GM19023 (cell line): ENCODE measurements at regions not wholly inside any gene's neighbourhood (a gene's known extent, or its start where the extent isn't known, plus 50 kb on each side); places are given as distances from the start of the nearest gene placed in this dataset.
"Not testable (repeated sequence)": the region's sequence is repeated elsewhere in the genome, so short reads cannot be mapped to it uniquely, and the experiment has no call there.

Source experiments
- ATAC-seq: cut with Tn5 transposase; IDR thresholded peaks from one replicate; pipeline ENCODE4 v1.9.1; 2021; ENCODE audit warnings: mild to moderate bottlenecking, moderate library complexity; ENCODE audit not compliant: unreplicated experiment

DNA sequence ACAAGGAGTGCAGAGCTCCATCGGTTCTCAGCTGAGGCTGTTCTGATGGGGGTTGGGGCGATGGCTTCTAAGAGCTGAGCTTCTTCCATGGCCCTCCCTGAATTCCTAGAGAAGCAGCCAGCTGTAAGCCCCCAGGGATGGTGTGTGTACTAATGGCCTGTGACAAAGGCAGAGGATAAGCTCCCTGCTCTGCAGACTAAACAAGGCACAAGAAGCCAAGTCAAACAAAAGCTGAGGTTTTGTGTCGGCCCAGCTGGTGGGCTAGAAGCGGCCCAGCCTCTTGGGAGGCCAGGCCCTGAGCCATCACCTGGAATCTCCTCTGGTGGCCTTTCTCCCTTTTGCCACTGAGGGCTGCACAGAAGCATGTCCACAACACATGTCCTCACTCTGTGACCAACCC lies 75.0 kb upstream of the XPA start:
- ATAC-seq, result no peak

DNA sequence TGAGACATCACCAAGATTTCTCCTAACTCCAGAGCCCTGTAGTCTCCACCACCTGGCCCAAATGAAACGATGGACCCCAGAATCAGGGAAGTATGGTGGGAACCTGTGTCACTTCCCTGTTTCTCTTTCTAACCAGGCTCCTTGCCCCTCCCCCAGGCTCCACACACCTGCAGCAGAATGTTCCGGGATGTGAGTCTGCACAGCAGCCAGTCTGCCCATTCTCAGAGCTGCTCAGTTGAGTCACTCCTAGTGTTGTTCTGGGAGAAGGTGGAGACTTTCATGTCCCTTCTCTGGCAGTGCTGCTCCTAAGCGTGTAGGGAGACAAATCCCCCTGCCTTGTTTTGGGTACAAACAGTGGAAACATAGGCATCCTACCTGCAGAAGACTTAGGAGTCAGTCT lies 76.0 kb upstream of the XPA start:
- ATAC-seq, result no peak

DNA sequence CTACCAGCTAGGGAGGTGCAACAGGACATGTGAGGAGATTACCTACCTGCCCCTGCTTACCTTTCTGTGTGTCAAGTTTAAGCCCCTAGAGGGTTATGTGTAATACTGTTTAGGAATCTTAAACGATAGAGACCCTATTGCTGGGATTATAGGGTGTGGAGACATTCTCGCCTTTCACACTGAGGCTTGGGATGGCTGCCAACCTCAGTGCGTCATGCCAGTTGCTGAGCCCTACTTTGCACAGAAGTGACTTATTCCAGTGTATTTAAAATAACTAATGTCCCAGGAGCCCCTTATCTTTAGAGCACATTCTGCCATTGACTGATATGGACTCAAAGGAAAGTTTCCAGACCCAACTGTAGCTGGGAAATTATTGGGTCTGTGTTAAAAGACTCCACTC lies 76.6 kb upstream of the XPA start:
- no peak for ATAC-seq

DNA sequence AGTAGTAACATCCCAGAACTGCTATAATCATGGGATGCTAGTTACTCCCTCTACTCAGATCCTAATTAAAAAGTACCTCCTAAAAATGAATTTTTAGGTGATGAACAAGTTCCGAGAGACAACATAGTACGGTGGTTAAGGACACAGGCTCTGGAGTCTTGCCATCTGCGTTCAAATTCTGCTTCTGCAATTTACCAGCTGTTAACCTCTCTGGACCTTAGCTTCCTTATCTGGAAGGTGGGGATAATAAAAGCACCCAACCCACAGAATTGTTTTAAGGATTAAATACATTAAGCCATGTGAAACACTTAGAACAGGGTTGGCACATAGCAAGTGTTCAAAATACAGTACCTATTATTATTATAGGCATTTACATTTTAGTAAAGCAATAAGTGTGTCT lies 77.5 kb upstream of the XPA start:
- ATAC-seq, result no peak

DNA sequence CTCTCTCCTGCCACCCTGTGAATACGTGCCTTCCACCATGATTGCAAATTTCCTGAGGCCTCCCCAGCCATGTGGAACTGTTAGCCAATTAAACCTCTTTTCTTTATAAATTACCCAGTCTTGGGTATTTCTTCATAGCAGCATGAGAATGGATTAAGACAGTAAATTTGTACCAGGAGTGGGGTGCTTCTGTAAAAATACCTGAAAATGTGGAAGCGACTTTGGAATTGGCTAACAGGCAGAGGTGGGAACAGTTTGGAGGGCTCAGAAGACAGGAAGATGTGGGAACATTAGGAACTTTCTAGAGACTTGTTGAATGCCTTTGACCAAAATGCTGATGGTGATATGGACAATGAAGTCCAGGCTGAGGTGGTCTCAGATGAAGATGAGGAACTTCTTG lies 74.3 kb upstream of the FOXE1 start:
- ATAC-seq, result not testable (repeated sequence)

DNA sequence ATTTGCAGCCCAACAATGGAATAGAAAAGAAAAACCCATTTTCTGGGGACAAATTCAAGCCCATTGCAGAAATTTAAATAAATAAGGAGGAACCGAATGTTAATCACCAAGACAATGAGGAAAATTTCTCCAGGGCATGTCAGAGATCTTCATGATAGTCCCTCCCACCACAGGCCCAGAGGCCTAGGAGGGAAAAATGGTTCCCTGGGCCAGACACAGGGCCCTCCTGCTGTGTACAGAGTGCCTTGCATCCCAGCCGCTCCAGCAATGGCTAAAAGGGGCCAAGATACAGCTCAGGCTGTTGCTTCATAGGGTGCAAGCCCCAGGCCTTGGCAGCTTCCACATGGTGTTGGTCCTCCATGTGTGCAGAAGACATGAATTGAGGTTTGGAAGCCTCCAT lies 73.4 kb upstream of the FOXE1 start:
- ATAC-seq, result no peak

DNA sequence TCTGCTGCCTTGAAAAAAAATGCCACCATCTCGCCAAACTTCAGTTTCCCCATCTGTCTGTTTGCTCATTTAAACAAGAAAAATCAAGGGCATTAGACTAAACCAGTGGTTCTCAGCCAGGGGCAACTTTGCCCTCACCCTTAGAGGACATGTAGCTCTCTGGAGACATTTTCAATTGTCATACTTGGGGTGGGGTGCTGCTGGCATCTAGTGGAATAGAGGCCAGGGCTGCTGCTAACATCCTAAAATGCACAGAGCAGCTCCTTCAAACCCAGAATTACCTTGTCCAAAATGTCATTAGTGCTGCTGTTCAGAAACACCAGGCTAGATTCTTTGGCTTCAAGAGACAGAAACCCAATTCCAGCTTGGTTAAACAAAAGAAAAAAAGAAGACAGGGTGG lies 71.1 kb upstream of the FOXE1 start:
- ATAC-seq, result no peak

DNA sequence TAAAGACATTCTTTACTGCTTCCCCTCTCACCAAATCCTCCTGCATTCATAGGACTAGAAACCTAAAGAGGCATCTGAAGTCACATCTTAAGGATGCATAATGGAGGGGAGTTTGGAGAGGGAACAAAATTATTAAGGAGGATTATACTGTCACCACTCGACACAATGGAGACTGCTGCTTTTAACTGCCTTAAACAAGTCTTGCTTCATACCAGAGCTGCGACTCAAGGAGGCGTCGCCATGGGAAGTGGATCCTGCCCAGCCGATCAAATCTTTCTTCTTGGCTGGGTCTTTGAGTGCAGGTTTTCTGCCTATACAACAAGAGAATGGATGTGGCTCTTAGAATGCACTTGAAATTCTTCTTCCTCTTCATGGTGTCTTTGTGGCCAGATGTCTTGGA lies 66.7 kb upstream of the FOXE1 start:
- no peak for ATAC-seq

DNA sequence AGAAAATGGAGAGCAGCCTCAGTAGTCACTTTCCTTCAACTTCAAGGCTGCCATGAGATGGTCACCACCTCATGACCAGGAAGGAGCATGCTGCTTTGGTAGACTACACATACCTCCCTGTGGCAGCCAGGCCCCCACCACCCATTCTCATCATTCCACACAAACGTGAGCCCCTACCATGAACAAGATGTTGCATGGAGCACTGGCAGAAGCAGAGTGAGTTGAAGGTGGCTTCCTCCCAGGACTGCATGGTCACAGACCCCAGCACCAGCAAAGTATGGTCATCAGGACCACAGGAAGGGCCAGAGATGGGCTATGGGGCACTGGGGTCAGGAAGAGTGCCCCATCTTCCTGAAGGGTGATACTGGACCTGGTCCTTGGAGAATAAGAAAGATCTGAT lies 65.5 kb upstream of the FOXE1 start:
- ATAC-seq, result no peak

DNA sequence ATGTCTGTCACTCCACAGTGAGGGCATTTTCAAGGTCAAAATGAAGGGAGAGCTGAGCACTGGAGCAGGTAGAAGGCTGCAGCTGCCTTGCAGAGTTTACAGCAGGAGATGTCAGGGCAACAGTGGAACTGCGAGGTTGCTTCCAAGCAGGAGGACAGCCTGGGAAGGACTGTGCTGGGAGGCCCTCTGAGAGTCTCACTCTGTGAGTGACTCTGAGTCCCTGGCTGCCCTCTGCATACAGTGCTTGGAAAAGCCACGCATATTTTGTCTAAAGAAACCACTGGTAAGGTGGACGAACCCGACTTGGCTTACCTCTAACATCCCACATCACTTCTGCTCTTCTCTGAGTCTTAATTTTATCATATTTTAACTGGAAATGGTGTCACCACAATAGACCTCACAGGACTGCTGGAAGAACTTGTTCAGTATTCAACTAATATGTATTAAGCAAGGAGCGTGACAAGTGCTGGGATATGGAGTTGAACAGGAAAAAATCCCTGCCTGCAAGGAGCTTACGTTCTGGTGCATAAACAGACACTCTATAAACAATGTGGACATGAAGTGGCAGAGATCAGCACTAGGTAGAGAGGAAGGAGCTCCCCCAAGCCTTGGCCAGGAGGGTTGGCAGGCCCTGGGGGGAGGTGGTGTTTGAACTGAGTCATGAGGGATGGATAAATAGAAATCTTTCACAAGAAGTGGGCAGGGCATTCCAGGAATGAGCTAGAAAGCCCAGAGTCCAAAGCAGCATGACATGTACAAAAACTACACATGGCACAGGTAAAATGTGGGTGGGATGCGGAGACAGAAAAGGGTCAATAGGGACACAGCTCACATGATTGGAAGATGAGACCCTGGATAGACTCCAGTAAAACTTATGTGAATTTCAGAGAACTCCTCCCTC lies 64.0 kb upstream of the FOXE1 start:
- ATAC-seq, result no peak

DNA sequence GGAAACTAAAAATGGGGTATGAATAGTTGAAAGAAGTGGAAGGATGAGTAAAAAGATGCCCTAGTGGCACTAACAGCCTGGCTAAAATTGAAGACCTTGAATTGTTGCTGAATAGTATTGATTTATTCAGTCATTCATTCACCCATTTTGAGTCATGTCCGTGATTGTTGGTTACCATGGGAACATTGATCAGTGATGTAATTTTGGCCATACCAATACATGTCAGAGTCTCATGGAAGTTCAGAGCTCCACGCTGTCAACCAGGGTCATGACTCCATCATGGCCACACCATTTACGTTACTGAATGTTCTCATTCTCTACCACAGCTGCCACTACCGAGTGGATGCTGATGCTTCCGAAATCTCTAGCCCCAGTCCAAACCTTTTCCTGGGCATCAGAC lies 62.5 kb upstream of the FOXE1 start:
- no peak for ATAC-seq

DNA sequence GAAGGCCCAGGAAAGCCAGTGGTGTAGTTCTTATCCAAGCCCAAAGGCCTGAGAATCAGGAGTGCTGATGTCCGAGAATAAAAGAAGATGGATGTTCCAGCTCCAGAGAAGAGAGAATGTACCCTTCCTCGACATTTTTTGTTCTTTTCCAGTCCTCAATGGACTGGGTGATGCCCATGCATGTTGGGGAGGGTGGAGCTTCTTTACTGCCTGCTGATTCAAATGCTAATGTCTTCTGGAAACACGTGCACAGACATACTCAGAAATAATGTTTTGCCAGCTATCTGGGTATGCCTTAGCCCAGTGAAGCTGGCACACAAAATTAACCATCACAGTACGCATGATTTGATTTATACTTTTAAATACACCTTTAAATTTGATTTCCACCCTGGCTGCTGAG lies 61.5 kb upstream of the FOXE1 start:
- ATAC-seq, result no peak

DNA sequence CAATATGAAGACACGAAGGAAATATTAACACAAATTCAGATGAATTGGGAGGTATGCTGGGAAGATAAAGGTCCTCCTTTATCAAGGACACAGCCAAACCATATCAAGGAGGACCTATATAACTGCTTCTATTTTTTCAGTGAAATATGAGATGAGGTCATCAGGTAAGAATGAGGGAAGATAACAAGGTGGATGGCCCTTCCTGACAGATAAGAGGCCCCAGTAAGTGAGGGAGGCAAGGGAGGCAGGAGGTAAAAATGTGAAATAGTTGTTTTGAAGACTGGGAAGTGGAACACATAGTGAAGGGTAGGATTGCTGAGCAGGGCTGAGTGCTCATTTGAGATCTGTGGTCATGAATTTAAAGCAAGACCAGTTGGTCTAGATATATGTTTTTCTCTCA lies 60.0 kb upstream of the FOXE1 start:
- ATAC-seq, result no peak

DNA sequence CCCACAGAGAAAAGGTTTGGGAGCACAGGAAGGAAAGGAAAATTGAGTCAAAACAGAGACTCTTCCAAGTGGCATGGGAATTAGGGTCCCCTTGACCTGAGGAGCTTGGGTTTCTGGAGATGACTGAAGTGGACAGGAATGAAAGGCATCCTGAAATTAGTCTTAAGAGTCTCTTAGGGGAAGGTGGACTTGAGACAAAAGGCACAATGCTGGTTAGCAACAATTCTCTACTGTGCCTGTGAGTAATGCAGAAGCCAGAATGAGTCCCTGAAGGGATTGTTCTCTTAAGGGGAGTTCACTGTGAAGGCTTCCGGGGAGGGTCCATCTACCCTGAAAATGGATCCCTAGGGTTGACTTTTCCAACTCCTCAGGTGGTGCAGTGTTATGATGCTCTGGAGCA lies 58.4 kb upstream of the FOXE1 start:
- no peak for ATAC-seq

DNA sequence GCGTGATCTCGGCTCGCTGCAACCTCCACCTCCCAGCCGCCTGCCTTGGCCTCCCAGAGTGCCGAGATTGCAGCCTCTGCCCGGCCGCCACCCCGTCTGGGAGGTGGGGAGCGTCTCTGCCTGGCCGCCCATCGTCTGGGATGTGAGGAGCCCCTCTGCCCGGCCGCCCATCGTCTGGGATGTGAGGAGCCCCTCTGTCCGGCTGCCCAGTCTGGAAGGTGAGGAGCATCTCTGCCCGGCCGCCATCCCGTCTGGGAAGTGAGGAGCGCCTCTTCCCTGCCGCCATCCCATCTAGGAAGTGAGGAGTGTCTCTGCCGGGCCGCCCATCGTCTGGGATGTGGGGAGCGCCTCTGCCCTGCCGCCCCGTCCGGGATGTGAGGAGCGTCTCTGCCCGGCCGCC lies 56.9 kb upstream of the FOXE1 start:
- ATAC-seq, result not testable (repeated sequence)

DNA sequence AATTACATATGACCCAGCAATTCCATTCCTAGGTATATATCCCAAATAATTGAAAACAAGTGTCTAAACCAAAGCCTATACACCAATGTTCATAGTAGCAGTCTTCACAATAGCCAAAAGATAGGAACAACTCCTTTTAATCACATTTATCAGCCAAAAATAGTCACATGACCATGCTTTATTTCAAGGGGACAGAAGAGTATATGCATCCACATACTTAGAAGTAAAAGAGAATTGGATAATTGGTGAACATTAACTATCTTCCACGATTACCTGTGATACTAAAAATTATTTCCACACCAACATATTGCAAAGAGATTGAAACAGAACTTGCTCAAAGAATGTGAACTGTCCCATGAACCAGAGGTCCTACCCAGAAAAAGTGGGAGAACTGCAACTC lies 51.8 kb upstream of the FOXE1 start:
- no peak for ATAC-seq

DNA sequence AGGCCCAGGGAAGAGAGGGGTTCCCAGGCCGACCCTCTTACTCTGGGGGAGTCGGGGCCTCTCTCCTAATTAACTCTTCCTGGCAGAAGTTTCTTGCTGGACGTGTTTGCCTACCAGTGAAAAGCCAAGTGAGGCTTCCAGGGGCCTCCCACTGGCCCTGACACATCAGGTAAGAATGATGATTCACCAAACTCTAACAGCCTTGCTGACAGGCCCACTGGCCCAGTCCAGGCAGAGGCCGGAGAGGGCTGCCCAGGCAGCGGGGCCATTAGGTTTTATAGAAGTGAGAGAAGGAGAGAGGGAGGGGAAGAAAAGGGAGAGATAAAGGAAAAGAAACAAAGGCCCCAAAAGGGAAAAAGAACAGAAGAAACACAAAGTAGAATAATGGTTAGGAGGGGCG lies 50.8 kb upstream of the FOXE1 start:
- ATAC-seq, result no peak

DNA sequence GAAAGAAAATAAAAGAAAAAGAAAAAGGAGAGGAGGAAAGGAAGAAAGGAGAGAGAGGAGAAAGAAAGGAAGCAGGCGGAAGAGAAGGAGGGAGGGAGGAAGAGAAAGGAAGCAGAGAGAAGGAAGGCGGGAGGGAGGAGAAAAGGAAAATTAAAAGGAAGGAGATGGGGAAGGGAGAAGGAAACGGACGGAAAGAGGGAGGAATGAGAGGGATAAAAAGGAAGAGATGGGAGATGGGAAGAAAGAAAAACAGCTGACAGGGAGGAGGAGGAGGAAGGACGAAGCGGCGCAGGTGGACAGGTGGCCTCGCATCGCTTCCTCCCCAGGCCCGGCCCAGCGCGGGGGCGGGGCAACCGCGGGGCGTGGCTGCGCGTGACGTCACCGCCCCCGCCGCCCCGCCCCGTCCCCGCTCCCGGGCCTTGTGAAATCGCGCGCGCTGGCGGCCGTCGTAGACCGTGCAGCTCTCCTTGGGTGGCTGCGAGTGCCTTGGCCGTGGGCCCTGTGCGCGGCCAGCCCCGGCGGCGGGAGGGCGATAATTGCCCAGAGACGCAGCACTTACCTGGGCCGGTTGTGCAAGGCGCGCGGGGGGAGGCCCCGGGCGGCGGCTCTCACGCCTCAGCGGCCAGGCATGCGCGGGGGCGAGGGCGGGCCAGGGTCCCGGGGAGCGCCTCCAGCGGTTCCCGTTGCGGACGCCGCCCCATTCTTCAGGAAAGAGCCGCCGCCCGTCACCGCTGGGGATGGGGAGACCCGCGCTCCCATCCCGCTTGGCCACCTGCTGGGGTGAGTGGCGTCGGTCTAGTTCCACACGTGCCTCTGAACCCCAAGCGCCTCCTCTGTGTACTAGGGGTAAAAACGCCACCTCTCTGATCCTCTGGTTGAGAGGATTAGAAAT lies 49.6 kb upstream of the FOXE1 start:
- ATAC-seq, result peak; percentile 91
